Smooth muscle cell (in vitro differentiated cells): ENCODE measurements at regions not wholly inside any gene's neighbourhood (a gene's known extent, or its start where the extent isn't known, plus 50 kb on each side); places are given as distances from the start of the nearest gene placed in this dataset.

ENCODE experiments used
- DNase-seq: peaks from one replicate; lab custom pipeline; 2025; ENCODE audit not compliant: unreplicated experiment; lab: John Stamatoyannopoulos, UW
- H2AFZ ChIP-seq: fragments of 200-600 bp; sonication (generic); 2 replicates; pipeline ENCODE4 v1.6.0; 2016; ENCODE audit warnings: antibody characterized with exemption, low read depth, mild to moderate bottlenecking
- H3F3A ChIP-seq: fragments of 200-600 bp; sonication (generic); 2 replicates; pipeline ENCODE4 v1.6.0; 2017; ENCODE audit warnings: antibody characterized with exemption, low read depth
- H3K27ac ChIP-seq: fragments of 200-600 bp; sonication (generic); 2 replicates; pipeline ENCODE4 v1.5.1; 2016; ENCODE audit warnings: low read depth, mild to moderate bottlenecking
- H3K27me3 ChIP-seq: fragments of 200-600 bp; sonication (generic); 2 replicates; pipeline ENCODE4 v1.6.1; 2016; ENCODE audit warnings: low read depth, mild to moderate bottlenecking
- H3K36me3 ChIP-seq: fragments of 200-600 bp; sonication (generic); 2 replicates; pipeline ENCODE4 v1.5.1; 2016; ENCODE audit warnings: low read depth
- H3K4me1 ChIP-seq: fragments of 200-600 bp; sonication (generic); 2 replicates; pipeline ENCODE4 v1.5.1; 2016; ENCODE audit warnings: low read depth
- H3K4me2 ChIP-seq: fragments of 200-600 bp; sonication (generic); 2 replicates; pipeline ENCODE4 v1.6.0; 2016; ENCODE audit warnings: mild to moderate bottlenecking
- H3K4me3 ChIP-seq: fragments of 200-600 bp; sonication (generic); 2 replicates; pipeline ENCODE4 v1.5.1; 2016; ENCODE audit warnings: mild to moderate bottlenecking
- H3K79me2 ChIP-seq: fragments of 200-600 bp; sonication (generic); 2 replicates; pipeline ENCODE4 v1.6.0; 2016; ENCODE audit warnings: low read depth, mild to moderate bottlenecking
- H3K9ac ChIP-seq: fragments of 200-600 bp; sonication (generic); 2 replicates; pipeline ENCODE4 v1.6.0; 2016; ENCODE audit warnings: low read depth
- H3K9me3 ChIP-seq: fragments of 200-600 bp; sonication (generic); replicated peaks from 2 replicates; pipeline ENCODE4 v1.5.1; 2016; ENCODE audit warnings: low read depth
- H4K20me1 ChIP-seq: fragments of 200-600 bp; sonication (generic); 2 replicates; pipeline ENCODE4 v1.6.0; 2016; ENCODE audit warnings: low read depth
- WGBS: methylation state at CpG from one replicate; pipeline ENCODE4 v1.1.7; 2016; ENCODE audit warnings: low lambda C conversion rate; 5-methylcytosine and 5-hydroxymethylcytosine counted together
- TF ChIP-seq, protein P1 (sequence below): fragments of 200-600 bp; sonication (generic); IDR thresholded peaks from 2 replicates; pipeline ENCODE4 v1.5.1; 2017; ENCODE audit warnings: borderline replicate concordance, mild to moderate bottlenecking, antibody characterized with exemption; ENCODE audit not compliant: insufficient read depth, poor library complexity, severe bottlenecking

GRCh38 chr13:29977476-29978120 is 127.2 kb upstream of the UBL3 start:
- WGBS = 87% methylated on average over 6 of the region's 6 CpGs
- H3F3A ChIP-seq = no peaks in the 10 kb centered on the region
- no peak for DNase-seq
- no peak overlapping the region for H3K9ac ChIP-seq
- H3K27me3 ChIP-seq = no peaks in the 10 kb centered on the region
- no peaks in the 10 kb centered on the region for H3K9me3 ChIP-seq
- no peaks in the 10 kb centered on the region for H3K79me2 ChIP-seq
- no peak overlapping the region for H3K4me3 ChIP-seq
- no peak overlapping the region for H3K27ac ChIP-seq
- H3K36me3 ChIP-seq = no peaks in the 10 kb centered on the region
- no peaks in the 10 kb centered on the region for H4K20me1 ChIP-seq
- H3K4me2 ChIP-seq = no peak overlapping the region
- H2AFZ ChIP-seq = no peak overlapping the region
- TF ChIP-seq, protein P1, sequence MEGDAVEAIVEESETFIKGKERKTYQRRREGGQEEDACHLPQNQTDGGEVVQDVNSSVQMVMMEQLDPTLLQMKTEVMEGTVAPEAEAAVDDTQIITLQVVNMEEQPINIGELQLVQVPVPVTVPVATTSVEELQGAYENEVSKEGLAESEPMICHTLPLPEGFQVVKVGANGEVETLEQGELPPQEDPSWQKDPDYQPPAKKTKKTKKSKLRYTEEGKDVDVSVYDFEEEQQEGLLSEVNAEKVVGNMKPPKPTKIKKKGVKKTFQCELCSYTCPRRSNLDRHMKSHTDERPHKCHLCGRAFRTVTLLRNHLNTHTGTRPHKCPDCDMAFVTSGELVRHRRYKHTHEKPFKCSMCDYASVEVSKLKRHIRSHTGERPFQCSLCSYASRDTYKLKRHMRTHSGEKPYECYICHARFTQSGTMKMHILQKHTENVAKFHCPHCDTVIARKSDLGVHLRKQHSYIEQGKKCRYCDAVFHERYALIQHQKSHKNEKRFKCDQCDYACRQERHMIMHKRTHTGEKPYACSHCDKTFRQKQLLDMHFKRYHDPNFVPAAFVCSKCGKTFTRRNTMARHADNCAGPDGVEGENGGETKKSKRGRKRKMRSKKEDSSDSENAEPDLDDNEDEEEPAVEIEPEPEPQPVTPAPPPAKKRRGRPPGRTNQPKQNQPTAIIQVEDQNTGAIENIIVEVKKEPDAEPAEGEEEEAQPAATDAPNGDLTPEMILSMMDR = no peak
- no peaks in the 10 kb centered on the region for H3K4me1 ChIP-seq

DNA sequence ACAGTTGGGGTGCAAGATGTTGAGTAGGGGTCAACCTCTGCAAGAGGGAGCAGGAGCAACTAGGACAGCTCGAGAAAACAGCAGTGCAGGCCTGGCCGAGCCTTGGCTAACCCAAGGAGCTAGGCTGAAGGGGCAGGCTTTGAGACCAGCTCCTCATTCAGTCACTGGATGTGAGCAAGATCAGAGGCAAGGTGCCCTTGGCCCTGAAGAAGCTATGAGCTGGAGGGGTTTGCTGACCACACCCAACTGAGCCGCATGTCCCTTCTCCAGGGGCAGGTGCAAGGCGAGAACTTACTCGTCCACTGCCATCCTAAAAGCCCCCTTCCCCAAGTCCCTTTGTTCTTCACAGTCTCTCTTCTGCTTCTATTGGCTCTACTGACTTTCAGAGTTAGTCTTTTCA is 126.1 kb upstream of the UBL3 start:
- no peak overlapping the region for H3K27ac ChIP-seq
- WGBS = 94% methylated on average over 5 of the region's 5 CpGs
- H3K4me2 ChIP-seq = no peak overlapping the region
- no peak overlapping the region for H2AFZ ChIP-seq
- TF ChIP-seq, protein P1 = no peak
- H3K4me1 ChIP-seq = no peaks in the 10 kb centered on the region
- H3F3A ChIP-seq = no peaks in the 10 kb centered on the region
- H3K27me3 ChIP-seq = no peaks in the 10 kb centered on the region
- H3K9me3 ChIP-seq = no peaks in the 10 kb centered on the region
- no peak for DNase-seq
- H3K4me3 ChIP-seq = no peak overlapping the region
- no peaks in the 10 kb centered on the region for H4K20me1 ChIP-seq
- H3K9ac ChIP-seq = no peak overlapping the region
- no peaks in the 10 kb centered on the region for H3K79me2 ChIP-seq
- no peaks in the 10 kb centered on the region for H3K36me3 ChIP-seq

- no peaks in the 10 kb centered on the region for H3F3A ChIP-seq
- H3K9me3 ChIP-seq = no peaks in the 10 kb centered on the region
- no peaks in the 10 kb centered on the region for H4K20me1 ChIP-seq
- H3K4me3 ChIP-seq = no peak overlapping the region
- no peak overlapping the region for H3K4me2 ChIP-seq
- TF ChIP-seq, protein P1 = no peak
- H3K36me3 ChIP-seq = no peaks in the 10 kb centered on the region
- H3K27ac ChIP-seq = no peak overlapping the region
- no peak overlapping the region for H2AFZ ChIP-seq
- DNase-seq = no peak
- no peaks in the 10 kb centered on the region for H3K27me3 ChIP-seq
- 96% methylated on average over 1 of the region's 1 CpG for WGBS
- no peak overlapping the region for H3K9ac ChIP-seq
- H3K4me1 ChIP-seq = no peaks in the 10 kb centered on the region
- no peaks in the 10 kb centered on the region for H3K79me2 ChIP-seq
These were observed 124.9 kb upstream of the UBL3 start for GRCh38 chr13:29975283-29975682.

- WGBS = 70% methylated on average over 5 of the region's 5 CpGs
- no peak overlapping the region for H3K9ac ChIP-seq
- H3F3A ChIP-seq = no peaks in the 10 kb centered on the region
- no peak overlapping the region for H3K27ac ChIP-seq
- no peaks in the 10 kb centered on the region for H3K4me1 ChIP-seq
- H3K27me3 ChIP-seq = no peaks in the 10 kb centered on the region
- TF ChIP-seq, protein P1 = no peak
- no peak for DNase-seq
- H3K4me2 ChIP-seq = no peak overlapping the region
- H3K4me3 ChIP-seq = no peak overlapping the region
- no peaks in the 10 kb centered on the region for H3K9me3 ChIP-seq
- H2AFZ ChIP-seq = no peak overlapping the region
- H3K79me2 ChIP-seq = no peaks in the 10 kb centered on the region
- no peaks in the 10 kb centered on the region for H4K20me1 ChIP-seq
- no peaks in the 10 kb centered on the region for H3K36me3 ChIP-seq
These were observed 118.9 kb upstream of the UBL3 start for GRCh38 chr13:29969286-29969685.
